ENCODE measurements at regions not wholly inside any gene's neighbourhood (a gene's known extent, or its start where the extent isn't known, plus 50 kb on each side); places are given as distances from the start of the nearest gene placed in this dataset.

- TF ChIP-seq POLR2AphosphoS5 (IDR thresholded peaks at IDR 0.05; ENCODE audit: low read depth, low read length) (no peak), POLR2A (IDR thresholded peaks at IDR 0.05; ENCODE audit: low read depth, low read length) (no peak), TAF1 (IDR thresholded peaks at IDR 0.05; ENCODE audit: borderline replicate concordance, low read depth, low read length) (no peak)
These were observed 100.1 kb upstream of the FSHR start for GRCh38 chr2:49254401-49254800.

Data from GM12892 (cell line).